ENCODE measurements at regions not wholly inside any gene's neighbourhood (a gene's known extent, or its start where the extent isn't known, plus 50 kb on each side); places are given as distances from the start of the nearest gene placed in this dataset.

- no peak for TF ChIP-seq CTCF (IDR thresholded peaks at IDR 0.05)
- no peak for TF ChIP-seq POLR2A (IDR thresholded peaks at IDR 0.05)
These were observed 215.6 kb upstream of the ZNF217 start for GRCh38 chr20:53809217-53809616.

Measured in adrenal gland (tissue), 5 donors.